HepG2 (cell line): ENCODE measurements at regions not wholly inside any gene's neighbourhood (a gene's known extent, or its start where the extent isn't known, plus 50 kb on each side); places are given as distances from the start of the nearest gene placed in this dataset.

Experiments
- CTCF ChIP-seq: sonication (generic); formaldehyde crosslinking; IDR thresholded peaks from 2 replicates; pipeline ENCODE4 v1.5.0; 2020; ENCODE audit warnings: mild to moderate bottlenecking, missing genetic modification reagents, moderate library complexity
- GATAD1 ChIP-seq: IDR thresholded peaks from 2 replicates; pipeline ENCODE4 v1.6.1; 2016; ENCODE audit warnings: missing genetic modification reagents, missing compliant biosample characterization
- KLF12 ChIP-seq: sonication (generic); formaldehyde crosslinking; IDR thresholded peaks from 2 replicates; pipeline ENCODE4 v1.4.0; 2020; ENCODE audit warnings: missing genetic modification reagents, borderline replicate concordance
- SP4 ChIP-seq: sonication (generic); formaldehyde crosslinking; IDR thresholded peaks from 2 replicates; pipeline ENCODE4 v1.8.1; 2023; ENCODE audit warnings: mild to moderate bottlenecking, missing genetic modification reagents
- ZNF18 ChIP-seq: sonication (generic); formaldehyde crosslinking; IDR thresholded peaks from 2 replicates; pipeline ENCODE4 v1.8.0; 2022; ENCODE audit warnings: mild to moderate bottlenecking, missing genetic modification reagents; ENCODE audit not compliant: insufficient replicate concordance

GRCh38 chr13:39929583-39929982 lies 274.1 kb downstream of the COG6 start:
- no peak for TF ChIP-seq GATAD1 (CRISPR knock-in tag)
- no peak for TF ChIP-seq ZNF18 (CRISPR knock-in tag)
- no peak for TF ChIP-seq CTCF (CRISPR knock-in tag)
- TF ChIP-seq KLF12 (CRISPR knock-in tag): no peak
- no peak for TF ChIP-seq SP4 (CRISPR knock-in tag)
